ENCODE measurements at regions not wholly inside any gene's neighbourhood (a gene's known extent, or its start where the extent isn't known, plus 50 kb on each side); places are given as distances from the start of the nearest gene placed in this dataset.

- ATAC-seq (ENCODE audit: low read depth in 2 of 2) (no peak), DNase-seq (no peak)
- H3K36me3 Mint-ChIP-seq = no peaks in the 10 kb centered on the region
- H3K27ac Mint-ChIP-seq = no peak overlapping the region
- H3K9me3 Mint-ChIP-seq = no peaks in the 10 kb centered on the region
- H3K27me3 Mint-ChIP-seq = peaks cover 55 to 80% (median 62%) of the 10 kb centered on the region in 3 donors
- no peak overlapping the region for H3K4me3 Mint-ChIP-seq
- no peaks in the 10 kb centered on the region for H3K4me1 Mint-ChIP-seq
Measured at GRCh38 chr12:53803194-53803593, 51.4 kb upstream of the CISTR start.

DNA sequence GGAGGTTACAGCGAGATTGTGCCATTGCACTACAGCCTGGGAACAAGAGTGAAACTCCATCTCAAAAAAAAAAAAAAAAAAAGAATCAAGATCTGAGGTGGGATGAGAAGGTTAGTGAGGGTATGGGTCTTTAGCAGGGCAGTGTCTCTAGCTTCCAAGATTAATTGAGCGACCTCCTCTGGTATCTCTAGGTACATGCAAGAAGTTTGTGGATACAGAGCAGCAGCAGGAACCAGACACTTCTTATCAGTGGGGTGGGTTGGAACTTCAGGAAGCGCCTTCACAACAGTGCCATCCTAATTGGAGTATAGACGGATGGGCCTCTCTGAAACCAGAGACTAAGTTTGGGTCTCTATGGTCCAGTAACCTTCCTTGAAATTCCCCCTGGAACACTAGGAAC lies 51.9 kb upstream of the CISTR start:
- ATAC-seq (ENCODE audit: low read depth in 2 of 2) (no peak), DNase-seq (no peak)
- no peaks in the 10 kb centered on the region for H3K36me3 Mint-ChIP-seq
- no peak overlapping the region for H3K4me3 Mint-ChIP-seq
- no peaks in the 10 kb centered on the region for H3K4me1 Mint-ChIP-seq
- no peaks in the 10 kb centered on the region for H3K9me3 Mint-ChIP-seq
- H3K27me3 Mint-ChIP-seq = peaks cover 52 to 75% (median 57%) of the 10 kb centered on the region in 3 donors
- H3K27ac Mint-ChIP-seq = no peak overlapping the region

DNA sequence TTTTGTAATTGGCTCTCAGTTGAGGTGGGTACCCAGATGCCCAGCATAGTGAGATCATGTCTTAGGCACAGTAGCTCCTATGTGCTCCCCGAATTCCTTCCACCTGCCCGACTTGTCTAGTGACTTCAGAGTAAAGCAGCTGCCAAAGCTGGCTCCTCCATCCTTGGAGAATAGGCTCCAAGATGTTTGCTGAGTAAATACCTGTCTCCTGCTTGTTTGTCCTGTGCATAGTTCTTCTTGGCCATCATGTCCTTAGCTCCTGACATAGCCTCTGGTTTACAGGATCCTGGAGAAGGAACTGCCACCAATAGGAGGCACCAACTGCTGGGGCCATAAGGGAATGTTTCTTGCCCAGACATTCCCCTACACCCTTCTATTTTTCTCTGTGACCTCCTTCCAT lies 52.6 kb upstream of the CISTR start:
- Mint-ChIP-seq H3K27me3 (peaks cover 50 to 68% (median 52%) of the 10 kb centered on the region in 3 donors), H3K36me3 (no peaks in the 10 kb centered on the region), H3K4me3 (no peak overlapping the region), H3K9me3 (no peaks in the 10 kb centered on the region), H3K4me1 (no peaks in the 10 kb centered on the region), H3K27ac (no peak overlapping the region)
- ATAC-seq (ENCODE audit: low read depth in 2 of 2) (no peak), DNase-seq (no peak)

DNA sequence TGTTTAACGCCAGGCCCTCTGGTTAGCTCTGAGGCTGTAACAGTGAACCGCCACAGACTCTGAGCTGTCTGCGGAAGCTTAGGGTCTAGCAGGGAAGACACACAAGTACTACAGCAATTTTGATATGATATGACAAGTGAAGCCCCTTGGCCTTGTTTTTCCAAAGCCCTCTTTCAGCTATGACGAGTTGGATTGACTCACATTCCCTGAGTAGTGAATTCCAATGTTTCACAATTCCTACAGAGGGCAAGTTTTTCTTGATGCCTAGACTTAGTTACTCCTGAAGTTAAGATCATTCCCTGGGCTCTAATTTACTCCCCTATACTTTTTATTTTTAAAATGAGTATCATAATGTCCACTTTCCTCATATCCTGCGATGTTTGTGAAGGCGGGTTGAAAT lies 53.3 kb upstream of the CISTR start:
- peak overlapping the region in 1 of 6 donors; percentile 17 for H3K27ac Mint-ChIP-seq
- no peak overlapping the region for H3K4me3 Mint-ChIP-seq
- no peaks in the 10 kb centered on the region for H3K9me3 Mint-ChIP-seq
- H3K27me3 Mint-ChIP-seq = peaks cover 47 to 67% (median 52%) of the 10 kb centered on the region in 3 donors
- no peaks in the 10 kb centered on the region for H3K4me1 Mint-ChIP-seq
- no peak for ATAC-seq (ENCODE audit: low read depth in 2 of 2)
- no peak for DNase-seq
- H3K36me3 Mint-ChIP-seq = no peaks in the 10 kb centered on the region

GRCh38 chr12:53805791-53806190 lies 54.0 kb upstream of the CISTR start:
- Mint-ChIP-seq H3K27ac (no peak overlapping the region), H3K4me3 (no peak overlapping the region), H3K9me3 (no peaks in the 10 kb centered on the region), H3K27me3 (peaks cover 40 to 65% (median 48%) of the 10 kb centered on the region in 3 donors), H3K4me1 (no peaks in the 10 kb centered on the region), H3K36me3 (no peaks in the 10 kb centered on the region)
- ATAC-seq (ENCODE audit: low read depth in 2 of 2) (no peak), DNase-seq (no peak)

- no peak for ATAC-seq (ENCODE audit: low read depth in 2 of 2)
- Mint-ChIP-seq H3K27me3 (peaks cover 31 to 56% (median 39%) of the 10 kb centered on the region in 3 donors), H3K36me3 (no peaks in the 10 kb centered on the region)
Measured at GRCh38 chr12:53806721-53807120, 54.9 kb upstream of the CISTR start.

DNA sequence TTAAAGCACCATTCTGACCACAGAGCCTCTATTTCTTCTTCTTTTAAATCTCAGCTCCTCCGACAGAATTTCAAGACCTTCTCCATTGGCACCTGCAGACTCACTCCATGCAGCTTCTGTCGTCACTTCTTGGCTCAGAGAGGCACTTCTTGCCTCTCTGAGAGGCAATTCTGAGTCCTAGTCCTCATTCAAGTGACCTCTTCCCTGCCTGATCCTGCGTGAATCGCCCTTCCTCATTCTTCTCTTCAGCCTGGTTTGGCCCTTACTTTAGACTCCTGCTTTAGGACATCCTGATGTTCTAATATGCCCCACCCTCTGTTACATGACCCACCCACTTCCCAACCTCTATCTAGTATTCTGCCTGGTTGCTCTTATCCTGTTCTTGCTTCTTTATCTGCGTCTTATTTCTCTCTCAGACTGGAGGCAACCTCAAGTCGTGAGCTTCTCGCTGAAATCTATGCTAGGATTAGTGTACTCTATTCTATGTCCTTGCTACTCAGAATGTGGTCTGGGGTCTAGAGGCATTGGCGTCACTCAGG lies 55.6 kb upstream of the CISTR start:
- Mint-ChIP-seq H3K27me3 (peaks cover 26 to 50% (median 42%) of the 10 kb centered on the region in 3 donors), H3K4me3 (no peak overlapping the region), H3K36me3 (no peaks in the 10 kb centered on the region), H3K27ac (no peak overlapping the region), H3K9me3 (peaks cover 0 to 4% (median 0%) of the 10 kb centered on the region in 7 donors), H3K4me1 (no peaks in the 10 kb centered on the region)
- ATAC-seq (ENCODE audit: low read depth in 2 of 2) (no peak), DNase-seq (no peak)

More at GRCh38 chr12:53806721-53807120, 54.9 kb upstream of the CISTR start:
- H3K9me3 Mint-ChIP-seq = no peaks in the 10 kb centered on the region
- no peaks in the 10 kb centered on the region for H3K4me1 Mint-ChIP-seq
- DNase-seq = no peak
- no peak overlapping the region for H3K4me3 Mint-ChIP-seq
- no peak overlapping the region for H3K27ac Mint-ChIP-seq

DNA sequence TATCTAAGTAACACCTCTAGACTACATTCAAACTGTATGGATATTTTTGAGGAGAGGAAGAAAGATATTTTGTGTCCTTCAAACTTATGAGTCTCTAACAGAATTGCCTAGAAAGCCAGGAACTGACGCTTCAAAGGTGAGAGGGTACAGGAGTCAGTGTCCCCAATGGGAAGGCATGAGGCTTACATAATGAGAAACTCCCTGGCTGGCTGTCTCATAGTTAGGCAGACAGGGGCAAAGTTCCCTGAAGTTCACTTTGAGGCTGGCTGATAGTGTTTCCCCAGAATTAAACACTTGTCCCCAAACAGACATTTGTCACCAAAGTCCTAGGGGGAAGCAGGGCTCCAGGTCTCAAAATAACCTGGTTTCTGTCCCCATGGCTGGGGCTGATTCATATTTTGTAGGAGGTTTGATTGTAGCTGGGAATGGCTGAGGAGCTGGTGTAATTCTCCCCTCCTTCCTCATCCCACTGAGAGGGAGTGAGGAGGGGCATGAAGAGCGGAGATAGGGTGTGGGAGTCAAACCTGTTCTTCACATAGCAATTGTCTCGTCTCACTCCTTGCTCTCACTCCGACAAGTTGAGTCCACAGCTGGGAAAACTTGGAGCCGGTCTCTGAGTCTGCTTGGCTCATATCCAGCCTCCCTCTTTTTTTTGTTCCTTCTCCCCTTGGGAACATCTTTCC lies 56.4 kb upstream of the CISTR start:
- no peak overlapping the region for H3K27ac Mint-ChIP-seq
- H3K4me3 Mint-ChIP-seq = no peak overlapping the region
- ATAC-seq (ENCODE audit: low read depth in 2 of 2) (no peak), DNase-seq (no peak)
- H3K9me3 Mint-ChIP-seq = peaks cover 0 to 5% (median 0%) of the 10 kb centered on the region in 7 donors
- H3K4me1 Mint-ChIP-seq = no peaks in the 10 kb centered on the region
- no peaks in the 10 kb centered on the region for H3K36me3 Mint-ChIP-seq
- peaks cover 18 to 42% (median 35%) of the 10 kb centered on the region in 3 donors for H3K27me3 Mint-ChIP-seq

GRCh38 chr12:53809005-53809404 lies 57.2 kb upstream of the CISTR start:
- Mint-ChIP-seq H3K27me3 (peaks cover 11 to 36% (median 34%) of the 10 kb centered on the region in 3 donors), H3K27ac (no peak overlapping the region), H3K4me1 (no peaks in the 10 kb centered on the region), H3K36me3 (no peaks in the 10 kb centered on the region), H3K9me3 (peaks cover 0 to 5% (median 0%) of the 10 kb centered on the region in 7 donors), H3K4me3 (no peak overlapping the region)
- ATAC-seq (ENCODE audit: low read depth in 2 of 2) (no peak), DNase-seq (no peak)

DNA sequence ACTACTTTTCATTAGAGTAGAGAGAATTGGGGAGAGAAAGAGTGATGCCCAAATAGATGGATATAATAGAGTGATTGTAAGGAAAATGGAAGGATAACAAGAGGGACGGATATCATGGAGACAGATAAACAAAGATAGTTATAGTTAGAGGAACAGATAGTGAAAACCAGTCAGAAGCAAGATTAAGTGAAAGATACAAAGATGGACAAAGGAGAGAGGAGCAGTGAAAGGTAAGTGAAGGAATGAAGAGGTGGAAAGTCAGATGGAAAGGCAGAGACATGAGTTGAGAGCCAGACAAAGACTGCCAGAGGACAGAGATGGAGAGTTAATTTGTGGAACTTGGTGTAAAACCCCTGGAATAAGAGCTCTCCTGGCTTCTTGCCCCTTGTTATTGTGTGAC lies 59.2 kb upstream of the CISTR start:
- Mint-ChIP-seq H3K36me3 (no peaks in the 10 kb centered on the region), H3K4me1 (no peaks in the 10 kb centered on the region), H3K27ac (no peak overlapping the region), H3K27me3 (peaks cover 6 to 31% (median 21%) of the 10 kb centered on the region in 3 donors), H3K4me3 (no peak overlapping the region), H3K9me3 (peaks cover 0 to 5% (median 0%) of the 10 kb centered on the region in 7 donors)
- no peak for DNase-seq
- ATAC-seq (ENCODE audit: low read depth in 2 of 2) = no peak

DNA sequence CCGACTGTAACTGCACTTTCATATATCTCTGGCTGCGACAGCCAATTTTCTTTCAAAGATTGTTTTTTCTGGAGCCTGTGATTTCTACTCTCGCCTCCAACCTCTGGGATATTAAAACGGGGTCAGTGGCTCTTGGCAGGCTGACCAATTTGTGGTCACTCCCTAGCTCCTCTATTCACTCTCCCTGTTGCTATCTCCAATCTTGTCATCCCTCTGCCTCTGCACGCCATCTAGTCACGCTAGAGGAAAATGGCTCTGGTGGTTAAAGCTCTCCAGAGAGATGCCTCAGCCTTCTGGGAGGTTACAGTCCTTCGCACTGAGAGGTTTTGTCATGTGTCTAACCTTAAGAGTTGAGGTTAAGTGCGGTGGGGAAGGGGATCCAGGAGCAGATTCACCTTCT lies 59.8 kb upstream of the CISTR start:
- DNase-seq = no peak
- no peak overlapping the region for H3K4me3 Mint-ChIP-seq
- H3K27me3 Mint-ChIP-seq = peaks cover 12 to 31% (median 19%) of the 10 kb centered on the region in 3 donors
- no peaks in the 10 kb centered on the region for H3K4me1 Mint-ChIP-seq
- no peak for ATAC-seq (ENCODE audit: low read depth in 2 of 2)
- H3K36me3 Mint-ChIP-seq = no peaks in the 10 kb centered on the region
- peaks cover 0 to 5% (median 0%) of the 10 kb centered on the region in 7 donors for H3K9me3 Mint-ChIP-seq
- no peak overlapping the region for H3K27ac Mint-ChIP-seq

- Mint-ChIP-seq H3K9me3 (peaks cover 0 to 5% (median 0%) of the 10 kb centered on the region in 7 donors), H3K4me1 (no peaks in the 10 kb centered on the region), H3K27ac (peak overlapping the region in 2 of 6 donors; percentile 41 to 58), H3K4me3 (no peak overlapping the region), H3K36me3 (no peaks in the 10 kb centered on the region), H3K27me3 (peaks cover 48 to 57% (median 56%) of the 10 kb centered on the region in 3 donors)
- ATAC-seq (ENCODE audit: low read depth in 2 of 2) (no peak), DNase-seq (no peak)
Measured at GRCh38 chr12:53816360-53817020, 64.7 kb upstream of the CISTR start.

DNA sequence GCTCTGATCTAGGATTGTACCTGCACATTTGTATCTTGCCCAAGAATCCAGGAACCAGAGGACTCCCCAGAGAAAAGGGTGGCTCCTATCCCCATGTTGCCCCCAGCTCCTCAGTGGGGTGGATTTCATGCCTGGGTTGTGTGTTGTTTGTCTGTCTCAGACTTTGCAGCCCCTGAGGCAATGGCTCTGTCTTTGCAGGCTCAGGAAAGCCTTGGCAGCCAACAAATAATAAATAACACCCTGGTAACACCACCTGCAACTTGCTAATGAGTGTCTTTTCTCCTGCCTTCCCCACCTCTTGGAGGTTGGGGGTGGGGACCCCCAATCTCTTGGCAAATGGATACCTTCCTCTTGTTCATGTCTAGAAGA lies 65.2 kb upstream of the CISTR start:
- H3K4me3 Mint-ChIP-seq = no peak overlapping the region
- no peaks in the 10 kb centered on the region for H3K4me1 Mint-ChIP-seq
- H3K27ac Mint-ChIP-seq = peak overlapping the region in 1 of 6 donors; percentile 58
- ATAC-seq (ENCODE audit: low read depth in 2 of 2) = no peak
- peaks cover 0 to 5% (median 0%) of the 10 kb centered on the region in 7 donors for H3K9me3 Mint-ChIP-seq
- H3K27me3 Mint-ChIP-seq = peaks cover 53 to 62% (median 61%) of the 10 kb centered on the region in 3 donors
- no peaks in the 10 kb centered on the region for H3K36me3 Mint-ChIP-seq
- DNase-seq = no peak
